Tibial nerve (tissue), 3 donors: ENCODE measurements at regions not wholly inside any gene's neighbourhood (a gene's known extent, or its start where the extent isn't known, plus 50 kb on each side); places are given as distances from the start of the nearest gene placed in this dataset.

Source experiments
- POLR2A ChIP-seq, 2 donors: fragments of 450-650 bp; IDR thresholded peaks; one replicate each; pipeline ENCODE4 v1.6.1; 2017; ENCODE audit warnings: antibody characterized with exemption in 2 of 2, mild to moderate bottlenecking in 2 of 2, moderate library complexity in 2 of 2
- TF ChIP-seq, protein P1 (sequence below), 5 experiments: fragments of 200-600 bp in 3 of 5; fragments of 450-650 bp in 2 of 5; sonication (generic) in 3 of 5; IDR thresholded peaks; one replicate each; pipeline ENCODE4 v1.5.1; 2016 to 2019; ENCODE audit warnings: antibody characterized with exemption in 5 of 5, mild to moderate bottlenecking in 3 of 5, moderate library complexity in 2 of 5

GRCh38 chr6:75024828-75025227, 181.0 kb downstream of the COL12A1 start:
- no peak for TF ChIP-seq POLR2A (IDR thresholded peaks at IDR 0.05)
- TF ChIP-seq, protein P1, sequence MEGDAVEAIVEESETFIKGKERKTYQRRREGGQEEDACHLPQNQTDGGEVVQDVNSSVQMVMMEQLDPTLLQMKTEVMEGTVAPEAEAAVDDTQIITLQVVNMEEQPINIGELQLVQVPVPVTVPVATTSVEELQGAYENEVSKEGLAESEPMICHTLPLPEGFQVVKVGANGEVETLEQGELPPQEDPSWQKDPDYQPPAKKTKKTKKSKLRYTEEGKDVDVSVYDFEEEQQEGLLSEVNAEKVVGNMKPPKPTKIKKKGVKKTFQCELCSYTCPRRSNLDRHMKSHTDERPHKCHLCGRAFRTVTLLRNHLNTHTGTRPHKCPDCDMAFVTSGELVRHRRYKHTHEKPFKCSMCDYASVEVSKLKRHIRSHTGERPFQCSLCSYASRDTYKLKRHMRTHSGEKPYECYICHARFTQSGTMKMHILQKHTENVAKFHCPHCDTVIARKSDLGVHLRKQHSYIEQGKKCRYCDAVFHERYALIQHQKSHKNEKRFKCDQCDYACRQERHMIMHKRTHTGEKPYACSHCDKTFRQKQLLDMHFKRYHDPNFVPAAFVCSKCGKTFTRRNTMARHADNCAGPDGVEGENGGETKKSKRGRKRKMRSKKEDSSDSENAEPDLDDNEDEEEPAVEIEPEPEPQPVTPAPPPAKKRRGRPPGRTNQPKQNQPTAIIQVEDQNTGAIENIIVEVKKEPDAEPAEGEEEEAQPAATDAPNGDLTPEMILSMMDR (IDR thresholded peaks at IDR 0.05): no peak
